LNCAP (cell line): ENCODE measurements at regions not wholly inside any gene's neighbourhood (a gene's known extent, or its start where the extent isn't known, plus 50 kb on each side); places are given as distances from the start of the nearest gene placed in this dataset.

Experiments used
- CTCF ChIP-seq: fragments of 450-650 bp; IDR thresholded peaks from 2 replicates; pipeline ENCODE4 v1.5.1; 2017; ENCODE audit warnings: mild to moderate bottlenecking

- no peak for TF ChIP-seq CTCF
Measured at GRCh38 chr3:154657218-154657617, 227.2 kb upstream of the GPR149 start.

DNA sequence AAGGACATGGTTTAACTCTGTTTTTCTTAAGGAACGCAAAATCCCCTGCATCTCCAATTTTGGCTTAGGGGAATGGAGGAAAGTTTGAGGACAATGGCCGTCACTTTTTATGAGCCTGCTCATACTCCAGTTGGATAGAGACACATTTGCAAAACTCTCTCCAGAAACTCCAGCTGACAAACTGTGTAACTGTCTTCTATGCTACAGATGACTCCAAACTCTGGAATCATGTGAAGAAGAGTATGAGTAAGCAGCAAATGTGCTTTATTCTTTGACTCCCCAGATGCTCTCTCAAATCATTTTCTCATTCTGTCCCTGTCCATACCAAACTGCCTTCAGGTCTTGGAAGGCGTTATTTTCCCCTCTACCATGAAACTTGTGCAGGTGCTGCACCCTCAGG lies 226.5 kb upstream of the GPR149 start:
- no peak for TF ChIP-seq CTCF

DNA sequence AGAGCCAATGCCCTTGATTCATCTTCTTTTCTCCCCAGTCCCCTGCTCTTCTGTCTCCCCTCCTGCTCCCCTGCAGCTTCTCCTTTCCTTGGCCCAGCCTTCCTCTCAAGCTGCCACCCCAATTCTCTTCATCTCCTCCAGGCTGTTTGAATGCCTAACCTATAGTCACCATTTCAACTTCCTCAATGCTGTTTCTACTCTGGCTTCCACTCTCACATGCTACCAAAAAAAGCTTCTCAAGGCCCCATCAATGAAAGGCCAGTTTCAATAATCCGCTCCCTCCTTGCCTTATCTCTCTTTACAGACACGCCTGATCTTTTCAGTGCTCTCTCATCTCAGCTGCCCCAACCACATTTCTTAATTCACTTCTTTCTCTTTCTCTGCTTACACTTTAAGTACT lies 212.2 kb upstream of the GPR149 start:
- TF ChIP-seq CTCF: no peak

DNA sequence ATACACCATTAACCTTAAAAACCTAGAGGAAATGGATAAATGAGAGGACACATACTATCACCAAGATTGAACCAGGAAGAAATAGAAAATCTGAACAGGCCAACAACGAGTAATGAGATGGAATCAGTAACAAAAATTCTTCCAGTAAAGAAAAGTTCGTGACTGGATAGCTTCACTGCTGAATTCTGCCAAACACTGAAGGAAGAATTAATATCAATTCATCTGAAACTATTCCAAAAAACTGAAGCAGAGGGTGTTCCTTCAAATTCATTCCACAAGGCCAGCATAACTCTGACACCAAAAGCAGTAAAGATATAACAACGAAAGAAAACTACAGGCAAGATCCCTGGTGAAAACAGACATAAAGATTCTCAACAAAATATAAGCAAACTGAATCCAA lies 195.8 kb upstream of the GPR149 start:
- TF ChIP-seq CTCF: no peak

DNA sequence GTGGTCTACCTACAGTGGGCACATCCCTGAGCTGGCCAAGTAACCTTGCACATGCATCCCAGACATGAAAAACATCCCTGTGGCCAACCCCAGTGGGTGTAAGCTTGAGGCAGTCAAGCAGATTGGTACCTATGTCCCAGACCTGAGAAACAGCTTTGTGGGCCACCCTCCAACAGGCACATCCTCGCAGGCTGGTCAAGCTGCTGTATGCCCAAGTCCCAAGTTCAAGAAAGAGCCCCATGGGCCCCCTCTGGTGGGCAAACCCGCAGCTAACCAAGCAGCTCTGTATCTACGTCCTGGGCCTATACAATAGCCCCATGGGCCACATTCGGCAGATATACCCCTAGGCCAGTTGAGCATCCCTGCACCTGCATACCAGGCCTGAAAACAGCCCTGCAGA lies 186.3 kb upstream of the GPR149 start:
- TF ChIP-seq CTCF: no peak

DNA sequence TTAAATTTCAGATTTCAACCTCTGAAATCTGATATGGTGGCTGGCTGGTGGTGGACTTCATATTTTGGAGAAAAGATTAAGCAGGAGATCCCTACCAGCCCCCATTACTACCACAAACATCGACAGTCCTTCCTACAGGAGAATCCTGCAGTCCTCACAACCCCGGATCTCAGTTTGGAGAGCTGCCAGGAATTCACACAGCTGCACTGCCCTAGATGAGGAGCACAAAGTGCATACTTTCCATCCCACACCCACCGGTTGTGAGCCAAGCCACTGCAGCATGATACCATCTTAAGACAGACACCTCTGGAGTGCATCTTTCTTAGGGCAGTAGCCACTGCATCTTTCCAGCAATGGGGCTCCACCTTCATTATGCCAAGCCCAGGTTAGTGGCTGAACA lies 185.5 kb upstream of the GPR149 start:
- TF ChIP-seq CTCF: no peak

- TF ChIP-seq CTCF: no peak
Measured at GRCh38 chr3:154614601-154615000, 184.6 kb upstream of the GPR149 start.

DNA sequence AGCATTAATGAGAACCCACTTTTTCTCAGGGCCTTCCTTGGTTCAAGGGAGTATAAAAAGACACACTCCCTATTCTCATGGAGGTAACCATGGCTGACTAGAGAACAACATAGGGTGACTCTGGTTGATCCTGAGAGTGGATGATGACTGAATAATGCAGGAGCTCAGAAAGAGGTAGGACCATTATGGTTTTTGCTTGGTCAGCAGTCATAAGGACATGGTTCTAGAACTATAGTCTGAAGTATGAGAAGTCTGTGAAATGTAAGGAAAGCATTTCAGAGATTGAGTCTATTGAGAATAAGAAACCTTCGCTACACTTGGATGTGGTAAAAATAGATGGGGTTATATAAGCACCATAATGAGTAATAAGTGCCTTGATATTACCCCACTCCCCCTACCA lies 184.1 kb upstream of the GPR149 start:
- no peak for TF ChIP-seq CTCF
